Loucy (cell line): ENCODE measurements at regions not wholly inside any gene's neighbourhood (a gene's known extent, or its start where the extent isn't known, plus 50 kb on each side); places are given as distances from the start of the nearest gene placed in this dataset.
"Not testable (repeated sequence)": the region's sequence is repeated elsewhere in the genome, so short reads cannot be mapped to it uniquely, and the experiment has no call there.

Experiments
- H2AFZ ChIP-seq: fragments of 200-600 bp; sonication (generic); 2 replicates; pipeline ENCODE4 v1.6.0; 2016; ENCODE audit warnings: antibody characterized with exemption, mild to moderate bottlenecking, low read length, moderate library complexity
- H3F3A ChIP-seq: fragments of 200-600 bp; 2 replicates; pipeline ENCODE4 v1.6.0; 2016; ENCODE audit warnings: antibody characterized with exemption, low read depth, mild to moderate bottlenecking
- H3K27me3 ChIP-seq: fragments of 200-600 bp; sonication (generic); 2 replicates; pipeline ENCODE4 v1.6.1; 2014; ENCODE audit warnings: low read length, mild to moderate bottlenecking; ENCODE audit not compliant: insufficient read depth, poor library complexity, severe bottlenecking
- H3K36me3 ChIP-seq: fragments of 200-600 bp; sonication (generic); 2 replicates; pipeline ENCODE4 v1.6.1; 2016; ENCODE audit warnings: low read length; ENCODE audit not compliant: insufficient read depth
- H3K4me1 ChIP-seq: fragments of 200-600 bp; sonication (generic); 2 replicates; pipeline ENCODE4 v1.5.1; 2014; ENCODE audit warnings: low read length, mild to moderate bottlenecking; ENCODE audit not compliant: insufficient read depth, poor library complexity, severe bottlenecking
- H3K4me2 ChIP-seq: fragments of 200-600 bp; sonication (generic); 2 replicates; pipeline ENCODE4 v1.6.0; 2014; ENCODE audit warnings: antibody characterized with exemption, low read length, low read depth, mild to moderate bottlenecking; ENCODE audit not compliant: poor library complexity, severe bottlenecking
- H3K4me3 ChIP-seq: fragments of 200-600 bp; sonication (generic); 2 replicates; pipeline ENCODE4 v1.5.1; 2014; ENCODE audit warnings: low read length, mild to moderate bottlenecking, mixed read lengths; ENCODE audit not compliant: poor library complexity, severe bottlenecking
- H3K79me2 ChIP-seq: fragments of 200-600 bp; sonication (generic); 2 replicates; pipeline ENCODE4 v1.6.1; 2014; ENCODE audit warnings: low read length; ENCODE audit not compliant: insufficient read depth
- H3K9ac ChIP-seq: fragments of 200-600 bp; sonication (generic); 2 replicates; pipeline ENCODE4 v1.6.0; 2014; ENCODE audit warnings: mild to moderate bottlenecking, low read depth, low read length, moderate library complexity; ENCODE audit not compliant: poor library complexity, severe bottlenecking
- H3K9me2 ChIP-seq: fragments of 200-600 bp; sonication (generic); replicated peaks from 2 replicates; pipeline ENCODE4 v1.6.1; 2016; ENCODE audit warnings: low read depth, low read length, mixed read lengths
- H3K9me3 ChIP-seq: fragments of 200-600 bp; sonication (generic); 2 replicates; pipeline ENCODE4 v1.6.1; 2014; ENCODE audit warnings: mild to moderate bottlenecking, antibody characterized with exemption, low read length, low read depth; ENCODE audit not compliant: insufficient read depth
- H4K20me1 ChIP-seq: fragments of 200-600 bp; sonication (generic); 2 replicates; pipeline ENCODE4 v1.6.0; 2014; ENCODE audit warnings: antibody characterized with exemption, low read length, mild to moderate bottlenecking; ENCODE audit not compliant: insufficient read depth, poor library complexity, severe bottlenecking
- EZH2phosphoT487 ChIP-seq: fragments of 200-600 bp; IDR thresholded peaks from 2 replicates; pipeline ENCODE4 v1.6.1; 2018; ENCODE audit warnings: antibody characterized with exemption, mild to moderate bottlenecking, moderate library complexity, borderline replicate concordance
- TF ChIP-seq, protein P1 (sequence below): fragments of 200-600 bp; sonication (generic); conservative IDR thresholded peaks from 2 replicates; pipeline ENCODE4 v1.5.1; 2014; ENCODE audit warnings: mild to moderate bottlenecking, antibody characterized with exemption, low read length

DNA sequence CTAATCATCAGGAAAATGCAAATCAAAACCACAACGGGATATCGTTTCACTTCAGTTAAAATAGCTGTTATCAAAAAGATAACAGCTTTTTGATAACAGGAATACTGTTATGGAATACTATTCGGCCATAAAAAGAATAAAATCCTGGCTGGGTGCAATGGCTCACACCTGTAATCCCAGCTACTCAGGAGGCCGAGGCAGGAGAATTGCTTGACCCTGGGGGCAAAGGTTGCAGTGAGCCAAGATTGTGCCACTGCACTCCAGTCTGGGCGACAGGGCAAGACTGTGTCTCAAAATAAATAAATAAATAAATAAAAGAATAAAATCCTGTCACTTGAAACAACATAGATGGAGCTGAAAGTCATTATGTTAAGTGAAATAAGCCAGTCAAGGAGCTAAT, 178.1 kb upstream of the TSC22D2 start:
- no peaks in the 10 kb centered on the region for H3K9me2 ChIP-seq
- TF ChIP-seq, protein P1, sequence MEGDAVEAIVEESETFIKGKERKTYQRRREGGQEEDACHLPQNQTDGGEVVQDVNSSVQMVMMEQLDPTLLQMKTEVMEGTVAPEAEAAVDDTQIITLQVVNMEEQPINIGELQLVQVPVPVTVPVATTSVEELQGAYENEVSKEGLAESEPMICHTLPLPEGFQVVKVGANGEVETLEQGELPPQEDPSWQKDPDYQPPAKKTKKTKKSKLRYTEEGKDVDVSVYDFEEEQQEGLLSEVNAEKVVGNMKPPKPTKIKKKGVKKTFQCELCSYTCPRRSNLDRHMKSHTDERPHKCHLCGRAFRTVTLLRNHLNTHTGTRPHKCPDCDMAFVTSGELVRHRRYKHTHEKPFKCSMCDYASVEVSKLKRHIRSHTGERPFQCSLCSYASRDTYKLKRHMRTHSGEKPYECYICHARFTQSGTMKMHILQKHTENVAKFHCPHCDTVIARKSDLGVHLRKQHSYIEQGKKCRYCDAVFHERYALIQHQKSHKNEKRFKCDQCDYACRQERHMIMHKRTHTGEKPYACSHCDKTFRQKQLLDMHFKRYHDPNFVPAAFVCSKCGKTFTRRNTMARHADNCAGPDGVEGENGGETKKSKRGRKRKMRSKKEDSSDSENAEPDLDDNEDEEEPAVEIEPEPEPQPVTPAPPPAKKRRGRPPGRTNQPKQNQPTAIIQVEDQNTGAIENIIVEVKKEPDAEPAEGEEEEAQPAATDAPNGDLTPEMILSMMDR = no peak
- TF ChIP-seq EZH2phosphoT487 = no peak
- no peak overlapping the region for H2AFZ ChIP-seq
- H3K4me3 ChIP-seq = no peak overlapping the region
- no peak overlapping the region for H3K9ac ChIP-seq
- H3K27me3 ChIP-seq = no peaks in the 10 kb centered on the region
- no peaks in the 10 kb centered on the region for H3F3A ChIP-seq
- H3K79me2 ChIP-seq = no peaks in the 10 kb centered on the region
- H4K20me1 ChIP-seq = no peaks in the 10 kb centered on the region
- H3K4me1 ChIP-seq = no peaks in the 10 kb centered on the region
- H3K9me3 ChIP-seq = no peaks in the 10 kb centered on the region
- no peaks in the 10 kb centered on the region for H3K36me3 ChIP-seq
- no peak overlapping the region for H3K4me2 ChIP-seq

DNA sequence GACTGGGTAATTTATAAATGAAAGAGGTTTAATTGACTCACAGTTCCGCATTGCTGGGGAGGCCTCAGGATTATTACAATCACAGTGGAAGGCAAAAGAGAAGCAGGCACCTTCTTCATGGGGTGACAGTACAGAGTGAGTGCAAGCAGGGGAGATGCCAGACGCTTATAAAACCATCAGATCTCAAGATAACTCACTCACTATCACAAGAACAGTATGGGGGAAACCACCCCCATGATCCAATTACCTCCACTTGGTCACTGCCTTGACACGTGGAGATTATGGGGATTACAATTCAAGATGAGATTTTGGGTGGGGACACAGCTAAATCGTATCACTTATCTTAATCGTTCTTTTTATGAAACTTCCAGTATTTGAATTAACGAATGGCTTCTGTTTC, 179.5 kb upstream of the TSC22D2 start:
- not testable (repeated sequence) for H3F3A ChIP-seq, H3K9me3 ChIP-seq, H3K9me2 ChIP-seq, H4K20me1 ChIP-seq, H3K4me1 ChIP-seq, H3K79me2 ChIP-seq, H3K27me3 ChIP-seq, H3K4me3 ChIP-seq, H3K36me3 ChIP-seq, H3K9ac ChIP-seq, H3K4me2 ChIP-seq
- 0 out of 2 replicates have a peak overlapping the region, but pooled peaks have one; percentile 85 for H2AFZ ChIP-seq

DNA sequence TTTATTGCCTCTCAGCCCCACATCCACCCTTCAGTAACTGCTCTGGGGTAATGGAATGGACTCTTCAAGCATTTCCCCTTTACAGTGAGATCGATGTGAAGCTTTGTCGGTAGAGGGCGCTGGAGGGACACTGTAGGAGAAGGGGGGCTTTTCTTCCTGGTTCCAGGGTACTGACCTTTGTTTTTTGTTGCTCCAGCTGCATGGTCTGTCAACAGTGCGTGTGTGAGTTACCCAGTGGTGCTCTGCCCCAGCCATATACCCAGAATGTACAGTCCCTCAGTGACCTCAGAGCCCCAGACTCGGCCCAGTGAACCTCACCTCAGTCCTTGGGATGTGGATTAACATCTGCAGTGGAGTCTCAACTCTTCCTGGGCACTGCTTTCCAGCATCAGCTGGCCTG, 180.3 kb upstream of the TSC22D2 start:
- Histone ChIP-seq H3K9me3 (no peaks in the 10 kb centered on the region), H3K9me2 (no peaks in the 10 kb centered on the region), H3K4me2 (no peak overlapping the region), H3K27me3 (no peaks in the 10 kb centered on the region), H3K9ac (no peak overlapping the region), H3K4me3 (no peak overlapping the region), H3F3A (no peaks in the 10 kb centered on the region), H2AFZ (peak overlapping the region; percentile 85), H3K79me2 (no peaks in the 10 kb centered on the region), H3K4me1 (no peaks in the 10 kb centered on the region), H4K20me1 (no peaks in the 10 kb centered on the region), H3K36me3 (no peaks in the 10 kb centered on the region)
- TF ChIP-seq, protein P1 = peak; percentile 93
- no peak for TF ChIP-seq EZH2phosphoT487

DNA sequence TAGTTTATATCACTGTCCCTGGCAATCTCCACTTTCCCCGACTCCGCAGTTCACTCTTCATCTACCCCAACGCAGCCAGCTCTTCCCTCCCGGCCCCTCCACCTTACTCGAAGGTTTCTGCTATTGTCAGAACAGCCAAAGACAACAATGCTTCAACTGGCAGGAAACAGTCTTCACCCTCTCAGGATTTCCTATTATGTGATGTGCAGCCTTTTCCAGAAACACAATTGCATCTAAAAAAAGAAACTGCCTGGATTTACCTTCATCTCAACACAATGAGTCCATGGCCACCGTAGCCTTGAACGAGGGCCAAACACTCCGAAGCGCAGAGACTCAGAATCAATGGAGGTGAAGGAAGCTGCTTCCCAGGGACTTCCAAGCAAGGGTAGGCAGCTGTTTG, 182.1 kb upstream of the TSC22D2 start:
- no peaks in the 10 kb centered on the region for H3F3A ChIP-seq
- peak overlapping the region; percentile 47; the same call in 1 of the 2 replicates for H2AFZ ChIP-seq
- no peak overlapping the region for H3K4me2 ChIP-seq
- no peak overlapping the region for H3K4me3 ChIP-seq
- H3K4me1 ChIP-seq = no peaks in the 10 kb centered on the region
- H4K20me1 ChIP-seq = no peaks in the 10 kb centered on the region
- H3K9me2 ChIP-seq = no peaks in the 10 kb centered on the region
- H3K36me3 ChIP-seq = no peaks in the 10 kb centered on the region
- TF ChIP-seq, protein P1 = no peak
- no peak for TF ChIP-seq EZH2phosphoT487
- no peaks in the 10 kb centered on the region for H3K79me2 ChIP-seq
- H3K9me3 ChIP-seq = no peaks in the 10 kb centered on the region
- no peaks in the 10 kb centered on the region for H3K27me3 ChIP-seq
- H3K9ac ChIP-seq = no peak overlapping the region
